ENCODE measurements at regions not wholly inside any gene's neighbourhood (a gene's known extent, or its start where the extent isn't known, plus 50 kb on each side); places are given as distances from the start of the nearest gene placed in this dataset.

- TF ChIP-seq, protein P1, sequence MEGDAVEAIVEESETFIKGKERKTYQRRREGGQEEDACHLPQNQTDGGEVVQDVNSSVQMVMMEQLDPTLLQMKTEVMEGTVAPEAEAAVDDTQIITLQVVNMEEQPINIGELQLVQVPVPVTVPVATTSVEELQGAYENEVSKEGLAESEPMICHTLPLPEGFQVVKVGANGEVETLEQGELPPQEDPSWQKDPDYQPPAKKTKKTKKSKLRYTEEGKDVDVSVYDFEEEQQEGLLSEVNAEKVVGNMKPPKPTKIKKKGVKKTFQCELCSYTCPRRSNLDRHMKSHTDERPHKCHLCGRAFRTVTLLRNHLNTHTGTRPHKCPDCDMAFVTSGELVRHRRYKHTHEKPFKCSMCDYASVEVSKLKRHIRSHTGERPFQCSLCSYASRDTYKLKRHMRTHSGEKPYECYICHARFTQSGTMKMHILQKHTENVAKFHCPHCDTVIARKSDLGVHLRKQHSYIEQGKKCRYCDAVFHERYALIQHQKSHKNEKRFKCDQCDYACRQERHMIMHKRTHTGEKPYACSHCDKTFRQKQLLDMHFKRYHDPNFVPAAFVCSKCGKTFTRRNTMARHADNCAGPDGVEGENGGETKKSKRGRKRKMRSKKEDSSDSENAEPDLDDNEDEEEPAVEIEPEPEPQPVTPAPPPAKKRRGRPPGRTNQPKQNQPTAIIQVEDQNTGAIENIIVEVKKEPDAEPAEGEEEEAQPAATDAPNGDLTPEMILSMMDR (IDR thresholded peaks at IDR 0.05) = no peak
- no peak for TF ChIP-seq POLR2A (IDR thresholded peaks at IDR 0.05)
These were observed 644.1 kb upstream of the KLF4 start for GRCh38 chr9:108133680-108134079.
